AG09309 (cell line): ENCODE measurements at regions not wholly inside any gene's neighbourhood (a gene's known extent, or its start where the extent isn't known, plus 50 kb on each side); places are given as distances from the start of the nearest gene placed in this dataset.

Experiments used
- DNase-seq: peaks from one replicate; pipeline ENCODE4 v3.0.0-alpha.2; 2010; ENCODE audit warnings: low read depth
- H3K4me3 ChIP-seq: 2 replicates; pipeline ENCODE4 v1.5.1; 2011; ENCODE audit warnings: mild to moderate bottlenecking, low read depth, low read length, moderate library complexity; ENCODE audit not compliant: control insufficient read depth
- CTCF ChIP-seq: IDR thresholded peaks from 2 replicates; pipeline ENCODE4 v1.5.1; 2011; ENCODE audit warnings: mild to moderate bottlenecking, low read depth, low read length, inconsistent platforms; ENCODE audit not compliant: insufficient read depth, control insufficient read depth; ENCODE audit errors: missing control alignments

DNA sequence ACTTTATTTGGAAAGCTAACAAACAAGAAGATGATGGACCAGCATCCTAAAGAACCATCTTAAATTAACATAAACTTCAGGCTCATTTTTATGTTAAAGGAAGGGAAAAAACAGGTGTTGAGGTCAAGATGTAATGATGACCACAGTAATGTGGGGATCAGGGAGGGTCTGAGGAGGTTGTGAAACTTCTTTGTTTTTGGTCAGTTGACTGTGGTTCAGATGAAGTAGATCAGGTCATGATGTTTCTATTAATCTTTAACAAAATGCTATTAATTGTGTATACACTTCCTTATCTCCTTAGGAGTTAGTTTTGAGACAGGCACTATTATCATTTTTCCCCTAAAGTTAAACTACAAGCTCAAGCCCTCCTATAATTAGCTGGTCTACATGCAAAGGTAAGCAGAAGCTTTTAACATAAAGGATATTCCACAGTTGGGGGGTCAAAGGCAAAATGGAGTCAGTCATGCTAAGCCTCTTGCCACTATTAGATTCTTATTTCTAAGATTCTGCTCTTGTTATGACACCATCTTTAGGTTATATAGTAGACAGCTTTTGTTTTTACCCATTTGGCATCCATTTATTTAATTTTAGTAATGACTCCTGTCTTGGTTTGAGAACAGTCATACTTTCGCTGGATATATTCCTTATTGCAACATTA is 800.1 kb upstream of the PCDH9 start:
- no peak overlapping the region for H3K4me3 ChIP-seq
- TF ChIP-seq CTCF: no peak
- DNase-seq: no peak

DNA sequence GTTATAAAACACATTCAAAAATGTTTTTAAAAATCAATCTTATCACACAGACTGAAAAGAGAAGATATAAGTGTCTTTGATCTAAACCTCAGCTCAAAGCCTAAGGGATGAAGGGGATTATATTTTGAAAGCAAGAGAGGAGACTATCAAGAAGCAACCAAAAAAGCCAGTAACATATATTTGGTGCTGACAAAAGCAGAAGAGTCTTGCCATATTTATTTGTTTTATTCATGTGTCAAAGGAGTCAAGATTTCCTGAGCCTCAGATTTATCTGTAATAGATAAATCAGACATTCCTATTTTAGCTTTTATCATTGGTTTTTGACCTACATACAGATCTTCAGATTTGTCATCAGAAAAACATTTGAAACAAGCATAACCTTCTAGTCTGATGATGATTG is 798.6 kb upstream of the PCDH9 start:
- no peak overlapping the region for H3K4me3 ChIP-seq
- no peak for DNase-seq
- TF ChIP-seq CTCF: no peak

DNA sequence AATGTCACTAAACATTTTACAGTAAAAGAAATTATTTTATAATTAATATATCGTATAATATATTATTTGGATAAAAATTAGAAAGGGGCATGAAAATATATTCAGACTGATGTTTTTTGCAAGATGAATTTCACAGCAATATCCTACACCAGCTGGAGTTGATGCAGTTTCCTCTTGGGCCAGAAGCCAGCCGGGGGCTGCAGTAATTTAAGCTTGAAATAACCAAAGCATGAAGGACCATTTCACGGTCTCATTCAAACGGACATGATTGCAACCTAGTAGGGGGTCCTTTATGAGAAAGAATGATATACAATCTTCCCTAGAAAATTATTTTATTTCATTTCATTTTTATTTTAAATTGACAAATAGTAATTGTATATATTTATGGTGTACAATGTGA is 797.2 kb upstream of the PCDH9 start:
- no peak for DNase-seq
- TF ChIP-seq CTCF: no peak

GRCh38 chr13:68026077-68026476 is 795.9 kb upstream of the PCDH9 start:
- no peak for DNase-seq
- TF ChIP-seq CTCF: no peak
- no peak overlapping the region for H3K4me3 ChIP-seq

More for the DNA sequence above, 797.2 kb upstream of the PCDH9 start:
- H3K4me3 ChIP-seq: no peak overlapping the region

- no peak for DNase-seq
- H3K4me3 ChIP-seq: no peak overlapping the region
- no peak for TF ChIP-seq CTCF
Observed at GRCh38 chr13:68025604-68026003, 795.5 kb upstream of the PCDH9 start.

GRCh38 chr13:68023838-68024581 is 793.9 kb upstream of the PCDH9 start:
- H3K4me3 ChIP-seq: no peak overlapping the region
- no peak for DNase-seq
- no peak for TF ChIP-seq CTCF
